ENCODE measurements at regions not wholly inside any gene's neighbourhood (a gene's known extent, or its start where the extent isn't known, plus 50 kb on each side); places are given as distances from the start of the nearest gene placed in this dataset.
"Not testable (repeated sequence)": the region's sequence is repeated elsewhere in the genome, so short reads cannot be mapped to it uniquely, and the experiment has no call there.

GRCh38 chr11:16505481-16505880, 149.1 kb upstream of the SOX6 start:
- Histone ChIP-seq H3K27me3 (ENCODE audit: control insufficient read depth, insufficient read depth, low read length, poor library complexity, severe bottlenecking) (no peaks in the 10 kb centered on the region), H3K4me3 (ENCODE audit: insufficient read depth, low read depth, low read length) (no peak overlapping the region), H3K9me3 (ENCODE audit: control insufficient read depth, low read length) (no peaks in the 10 kb centered on the region), H3K27ac (ENCODE audit: insufficient read depth, low read depth, low read length, poor library complexity, severe bottlenecking) (no peak overlapping the region), H3K4me1 (ENCODE audit: control insufficient read depth, insufficient read depth, low read length) (no peaks in the 10 kb centered on the region), H3K36me3 (ENCODE audit: control insufficient read depth, insufficient read depth, low read length) (no peaks in the 10 kb centered on the region)
- WGBS, 2 experiments, result 80 to 87% methylated on average over 1 of the region's 1 CpG

- not testable (repeated sequence) for H3K27me3 ChIP-seq (ENCODE audit: control insufficient read depth, insufficient read depth, low read length, poor library complexity, severe bottlenecking); H3K36me3 ChIP-seq (ENCODE audit: control insufficient read depth, insufficient read depth, low read length); H3K9me3 ChIP-seq (ENCODE audit: control insufficient read depth, low read length); H3K4me3 ChIP-seq (ENCODE audit: insufficient read depth, low read depth, low read length); H3K27ac ChIP-seq (ENCODE audit: insufficient read depth, low read depth, low read length, poor library complexity, severe bottlenecking); H3K4me1 ChIP-seq (ENCODE audit: control insufficient read depth, insufficient read depth, low read length)
- 83 to 93% methylated on average over 2 of the region's 2 CpGs for WGBS, 2 experiments
Observed at GRCh38 chr11:16503891-16504290, 147.5 kb upstream of the SOX6 start.

GRCh38 chr11:16494918-16495691, 138.8 kb upstream of the SOX6 start:
- Histone ChIP-seq H3K36me3 (ENCODE audit: control insufficient read depth, insufficient read depth, low read length) (no peaks in the 10 kb centered on the region), H3K4me1 (ENCODE audit: control insufficient read depth, insufficient read depth, low read length) (no peaks in the 10 kb centered on the region), H3K27me3 (ENCODE audit: control insufficient read depth, insufficient read depth, low read length, poor library complexity, severe bottlenecking) (no peaks in the 10 kb centered on the region), H3K9me3 (ENCODE audit: control insufficient read depth, low read length) (no peaks in the 10 kb centered on the region), H3K4me3 (ENCODE audit: insufficient read depth, low read depth, low read length) (no peak overlapping the region), H3K27ac (ENCODE audit: insufficient read depth, low read depth, low read length, poor library complexity, severe bottlenecking) (no peak overlapping the region)

GRCh38 chr11:16484434-16484833, 128.1 kb upstream of the SOX6 start:
- H3K9me3 ChIP-seq (ENCODE audit: control insufficient read depth, low read length), result no peaks in the 10 kb centered on the region
- 90 to 91% methylated on average over 7 of the region's 7 CpGs for WGBS, 2 experiments
- H3K27ac ChIP-seq (ENCODE audit: insufficient read depth, low read depth, low read length, poor library complexity, severe bottlenecking), result no peak overlapping the region
- no peak overlapping the region for H3K4me3 ChIP-seq (ENCODE audit: insufficient read depth, low read depth, low read length)
- no peaks in the 10 kb centered on the region for H3K36me3 ChIP-seq (ENCODE audit: control insufficient read depth, insufficient read depth, low read length)
- H3K27me3 ChIP-seq (ENCODE audit: control insufficient read depth, insufficient read depth, low read length, poor library complexity, severe bottlenecking), result no peaks in the 10 kb centered on the region
- no peaks in the 10 kb centered on the region for H3K4me1 ChIP-seq (ENCODE audit: control insufficient read depth, insufficient read depth, low read length)

- Histone ChIP-seq H3K27me3 (ENCODE audit: control insufficient read depth, insufficient read depth, low read length, poor library complexity, severe bottlenecking) (no peaks in the 10 kb centered on the region), H3K9me3 (ENCODE audit: control insufficient read depth, low read length) (no peaks in the 10 kb centered on the region), H3K4me1 (ENCODE audit: control insufficient read depth, insufficient read depth, low read length) (no peaks in the 10 kb centered on the region), H3K36me3 (ENCODE audit: control insufficient read depth, insufficient read depth, low read length) (no peaks in the 10 kb centered on the region), H3K27ac (ENCODE audit: insufficient read depth, low read depth, low read length, poor library complexity, severe bottlenecking) (no peak overlapping the region), H3K4me3 (ENCODE audit: insufficient read depth, low read depth, low read length) (no peak overlapping the region)
- WGBS, 2 experiments, result 90 to 94% methylated on average over 2 of the region's 2 CpGs
Observed at GRCh38 chr11:16474659-16475058, 118.3 kb upstream of the SOX6 start.

GRCh38 chr11:16469968-16470367, 113.6 kb upstream of the SOX6 start:
- Histone ChIP-seq H3K4me3 (ENCODE audit: insufficient read depth, low read depth, low read length) (no peak overlapping the region), H3K27me3 (ENCODE audit: control insufficient read depth, insufficient read depth, low read length, poor library complexity, severe bottlenecking) (no peaks in the 10 kb centered on the region), H3K9me3 (ENCODE audit: control insufficient read depth, low read length) (no peaks in the 10 kb centered on the region), H3K27ac (ENCODE audit: insufficient read depth, low read depth, low read length, poor library complexity, severe bottlenecking) (no peak overlapping the region), H3K4me1 (ENCODE audit: control insufficient read depth, insufficient read depth, low read length) (no peaks in the 10 kb centered on the region), H3K36me3 (ENCODE audit: control insufficient read depth, insufficient read depth, low read length) (no peaks in the 10 kb centered on the region)
- 78 to 80% methylated on average over 2 of the region's 2 CpGs for WGBS, 2 experiments

- 97 to 98% methylated on average over 4 to 5 of the region's 5 CpGs for WGBS, 2 experiments
- no peaks in the 10 kb centered on the region for H3K4me1 ChIP-seq (ENCODE audit: control insufficient read depth, insufficient read depth, low read length)
- H3K36me3 ChIP-seq (ENCODE audit: control insufficient read depth, insufficient read depth, low read length), result no peaks in the 10 kb centered on the region
- H3K9me3 ChIP-seq (ENCODE audit: control insufficient read depth, low read length), result no peaks in the 10 kb centered on the region
- H3K27ac ChIP-seq (ENCODE audit: insufficient read depth, low read depth, low read length, poor library complexity, severe bottlenecking), result no peak overlapping the region
- H3K4me3 ChIP-seq (ENCODE audit: insufficient read depth, low read depth, low read length), result no peak overlapping the region
- no peaks in the 10 kb centered on the region for H3K27me3 ChIP-seq (ENCODE audit: control insufficient read depth, insufficient read depth, low read length, poor library complexity, severe bottlenecking)
Observed at GRCh38 chr11:16468735-16469453, 112.5 kb upstream of the SOX6 start.

- Histone ChIP-seq H3K36me3 (ENCODE audit: control insufficient read depth, insufficient read depth, low read length) (no peaks in the 10 kb centered on the region), H3K27ac (ENCODE audit: insufficient read depth, low read depth, low read length, poor library complexity, severe bottlenecking) (no peak overlapping the region), H3K4me3 (ENCODE audit: insufficient read depth, low read depth, low read length) (no peak overlapping the region), H3K9me3 (ENCODE audit: control insufficient read depth, low read length) (no peaks in the 10 kb centered on the region), H3K27me3 (ENCODE audit: control insufficient read depth, insufficient read depth, low read length, poor library complexity, severe bottlenecking) (no peaks in the 10 kb centered on the region), H3K4me1 (ENCODE audit: control insufficient read depth, insufficient read depth, low read length) (no peaks in the 10 kb centered on the region)
Observed at GRCh38 chr11:16460508-16460907, 104.2 kb upstream of the SOX6 start.

GRCh38 chr11:16456366-16456765, 100.0 kb upstream of the SOX6 start:
- H3K27ac ChIP-seq (ENCODE audit: insufficient read depth, low read depth, low read length, poor library complexity, severe bottlenecking), result no peak overlapping the region
- no peaks in the 10 kb centered on the region for H3K9me3 ChIP-seq (ENCODE audit: control insufficient read depth, low read length)
- no peak overlapping the region for H3K4me3 ChIP-seq (ENCODE audit: insufficient read depth, low read depth, low read length)
- no peaks in the 10 kb centered on the region for H3K4me1 ChIP-seq (ENCODE audit: control insufficient read depth, insufficient read depth, low read length)
- 86 to 94% methylated on average over 2 of the region's 2 CpGs for WGBS, 2 experiments
- no peaks in the 10 kb centered on the region for H3K27me3 ChIP-seq (ENCODE audit: control insufficient read depth, insufficient read depth, low read length, poor library complexity, severe bottlenecking)
- H3K36me3 ChIP-seq (ENCODE audit: control insufficient read depth, insufficient read depth, low read length), result no peaks in the 10 kb centered on the region

GRCh38 chr11:16454289-16454863, 98.0 kb upstream of the SOX6 start:
- Histone ChIP-seq H3K27me3 (ENCODE audit: control insufficient read depth, insufficient read depth, low read length, poor library complexity, severe bottlenecking) (no peaks in the 10 kb centered on the region), H3K27ac (ENCODE audit: insufficient read depth, low read depth, low read length, poor library complexity, severe bottlenecking) (no peak overlapping the region), H3K4me1 (ENCODE audit: control insufficient read depth, insufficient read depth, low read length) (no peaks in the 10 kb centered on the region), H3K4me3 (ENCODE audit: insufficient read depth, low read depth, low read length) (no peak overlapping the region), H3K36me3 (ENCODE audit: control insufficient read depth, insufficient read depth, low read length) (no peaks in the 10 kb centered on the region), H3K9me3 (ENCODE audit: control insufficient read depth, low read length) (no peaks in the 10 kb centered on the region)
- WGBS, 2 experiments, result 87 to 91% methylated on average over 2 of the region's 2 CpGs

All from ectodermal cell (in vitro differentiated cells).